ENCODE measurements at regions not wholly inside any gene's neighbourhood (a gene's known extent, or its start where the extent isn't known, plus 50 kb on each side); places are given as distances from the start of the nearest gene placed in this dataset.

DNA sequence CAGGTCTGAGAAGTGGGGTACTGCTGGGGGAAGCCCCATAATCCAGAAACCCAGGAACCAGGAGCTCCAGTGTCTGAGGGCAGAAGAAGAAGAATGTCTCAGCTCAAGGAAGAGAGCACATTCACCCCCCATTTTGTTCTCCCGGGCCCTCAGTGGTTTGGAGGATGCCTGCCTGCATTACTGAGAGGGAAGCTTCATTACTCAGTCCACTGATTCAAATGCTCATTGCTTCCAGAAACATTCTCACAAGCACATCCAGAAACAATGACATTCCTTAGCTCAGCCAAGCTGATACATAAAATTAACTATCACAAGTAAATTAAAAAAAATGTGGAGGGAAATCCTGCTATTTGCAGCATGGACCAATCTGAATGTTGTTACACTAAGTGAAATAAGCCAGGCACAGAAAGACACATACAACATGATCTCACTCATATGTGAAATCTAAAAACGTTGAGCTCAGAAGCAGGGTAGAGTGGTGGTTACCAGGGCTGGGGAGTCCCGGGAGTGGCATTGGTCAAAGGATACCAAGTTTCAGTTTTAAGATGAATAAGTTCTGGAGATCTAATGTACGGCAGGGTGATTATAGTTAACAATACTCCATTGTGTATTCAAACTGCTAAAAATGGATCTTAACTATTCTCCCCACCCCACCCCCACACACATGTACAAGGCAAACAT lies 459.3 kb downstream of the GALR1 start:
- no peak overlapping the region for H3K4me3 ChIP-seq
- in situ Hi-C loops (cut with MboI): no loop called here
- no peaks in the 10 kb centered on the region for H3K79me2 ChIP-seq (ENCODE audit: insufficient read depth)
- no peaks in the 10 kb centered on the region for H3K36me3 ChIP-seq (ENCODE audit: low read depth)
- no peak overlapping the region for H2AFZ ChIP-seq
- no peaks in the 10 kb centered on the region for H4K20me1 ChIP-seq (ENCODE audit: insufficient read depth)
- H3K9me3 ChIP-seq (ENCODE audit: low read depth): no peaks in the 10 kb centered on the region
- no peaks in the 10 kb centered on the region for H3K9me2 ChIP-seq (ENCODE audit: insufficient read depth)
- no peak overlapping the region for H3K9ac ChIP-seq
- H3F3A ChIP-seq (ENCODE audit: insufficient read depth): no peaks in the 10 kb centered on the region
- WGBS, 2 experiments (ENCODE audit: low coverage in 1 of 2, low lambda C conversion rate in 2 of 2, missing lambda C conversion rate in 2 of 2): 35% methylated on average over 4 of the region's 4 CpGs
- no peaks in the 10 kb centered on the region for H3K27me3 ChIP-seq (replicated peaks; ENCODE audit: insufficient read depth)
- no peaks in the 10 kb centered on the region for H3K4me1 ChIP-seq (ENCODE audit: insufficient read depth)
- DNase-seq: no peak
- no peak overlapping the region for H3K4me2 ChIP-seq (ENCODE audit: unreplicated experiment)
- no peak overlapping the region for H3K27ac ChIP-seq
- no peak for TF ChIP-seq EZH2phosphoT487 (IDR thresholded peaks at IDR 0.05; ENCODE audit: insufficient read depth, low read depth)
- TF ChIP-seq EZH2 (IDR thresholded peaks at IDR 0.05; ENCODE audit: insufficient read depth, poor library complexity, severe bottlenecking): no peak

GRCh38 chr18:77711096-77711495 lies 461.4 kb downstream of the GALR1 start:
- DNase-seq: peak; percentile 36
- Histone ChIP-seq H3K27ac (no peak overlapping the region), H3F3A (ENCODE audit: insufficient read depth) (no peaks in the 10 kb centered on the region), H4K20me1 (ENCODE audit: insufficient read depth) (no peaks in the 10 kb centered on the region), H3K4me1 (ENCODE audit: insufficient read depth) (no peaks in the 10 kb centered on the region), H3K36me3 (ENCODE audit: low read depth) (no peaks in the 10 kb centered on the region), H3K9me2 (ENCODE audit: insufficient read depth) (no peaks in the 10 kb centered on the region), H3K79me2 (ENCODE audit: insufficient read depth) (no peaks in the 10 kb centered on the region), H3K4me3 (no peak overlapping the region), H3K9me3 (ENCODE audit: low read depth) (no peaks in the 10 kb centered on the region), H3K27me3 (replicated peaks; ENCODE audit: insufficient read depth) (no peaks in the 10 kb centered on the region), H3K4me2 (ENCODE audit: unreplicated experiment) (no peak overlapping the region), H2AFZ (no peak overlapping the region), H3K9ac (no peak overlapping the region)
- 8% methylated on average over 3 of the region's 3 CpGs for WGBS, 2 experiments (ENCODE audit: low coverage in 1 of 2, low lambda C conversion rate in 2 of 2, missing lambda C conversion rate in 2 of 2)
- no peak for TF ChIP-seq EZH2phosphoT487 (IDR thresholded peaks at IDR 0.05; ENCODE audit: insufficient read depth, low read depth)
- TF ChIP-seq EZH2 (IDR thresholded peaks at IDR 0.05; ENCODE audit: insufficient read depth, poor library complexity, severe bottlenecking): no peak
- in situ Hi-C loops (cut with MboI): no loop called here

DNA sequence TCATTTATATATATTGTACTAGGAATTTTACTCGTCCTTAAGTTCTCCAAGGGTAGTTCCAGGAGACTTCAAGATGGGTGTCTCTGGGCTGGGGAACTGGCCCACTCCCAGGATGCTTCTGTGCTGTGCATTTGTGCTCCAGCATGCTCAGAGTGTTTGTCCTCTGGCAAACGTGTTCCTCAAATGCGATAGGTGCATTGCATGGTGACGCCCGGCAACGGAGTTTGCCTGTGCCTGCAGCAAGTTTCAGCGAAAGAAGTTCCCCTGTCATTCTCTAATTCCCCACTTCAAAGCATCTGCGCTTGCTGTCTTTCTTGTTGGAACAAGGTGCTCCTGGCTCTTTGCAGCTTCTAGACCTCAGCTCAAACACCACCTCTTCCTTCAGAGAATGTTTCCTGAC lies 465.1 kb downstream of the GALR1 start:
- Histone ChIP-seq H3K4me3 (no peak overlapping the region), H3K9me3 (ENCODE audit: low read depth) (no peaks in the 10 kb centered on the region), H3K27ac (no peak overlapping the region), H3K36me3 (ENCODE audit: low read depth) (no peaks in the 10 kb centered on the region), H3K9ac (no peak overlapping the region), H3K4me2 (ENCODE audit: unreplicated experiment) (no peak overlapping the region), H3K27me3 (replicated peaks; ENCODE audit: insufficient read depth) (no peaks in the 10 kb centered on the region), H4K20me1 (ENCODE audit: insufficient read depth) (no peaks in the 10 kb centered on the region), H3F3A (ENCODE audit: insufficient read depth) (no peaks in the 10 kb centered on the region), H3K79me2 (ENCODE audit: insufficient read depth) (no peaks in the 10 kb centered on the region), H3K9me2 (ENCODE audit: insufficient read depth) (no peaks in the 10 kb centered on the region), H2AFZ (no peak overlapping the region), H3K4me1 (ENCODE audit: insufficient read depth) (no peaks in the 10 kb centered on the region)
- 65 to 77% methylated on average over 8 of the region's 8 CpGs for WGBS, 2 experiments (ENCODE audit: low coverage in 1 of 2, low lambda C conversion rate in 2 of 2, missing lambda C conversion rate in 2 of 2)
- no peak for DNase-seq
- TF ChIP-seq EZH2phosphoT487 (IDR thresholded peaks at IDR 0.05; ENCODE audit: insufficient read depth, low read depth) (no peak), EZH2 (IDR thresholded peaks at IDR 0.05; ENCODE audit: insufficient read depth, poor library complexity, severe bottlenecking) (no peak)
- in situ Hi-C loops (cut with MboI): no loop called here

GRCh38 chr18:77716282-77716681 lies 466.6 kb downstream of the GALR1 start:
- 12 to 13% methylated on average over 5 of the region's 5 CpGs for WGBS, 2 experiments (ENCODE audit: low coverage in 1 of 2, low lambda C conversion rate in 2 of 2, missing lambda C conversion rate in 2 of 2)
- no peaks in the 10 kb centered on the region for H3K4me1 ChIP-seq (ENCODE audit: insufficient read depth)
- H3K4me2 ChIP-seq (ENCODE audit: unreplicated experiment): no peak overlapping the region
- no peaks in the 10 kb centered on the region for H3K9me2 ChIP-seq (ENCODE audit: insufficient read depth)
- H3K27ac ChIP-seq: no peak overlapping the region
- no peaks in the 10 kb centered on the region for H3K79me2 ChIP-seq (ENCODE audit: insufficient read depth)
- H3K4me3 ChIP-seq: no peak overlapping the region
- TF ChIP-seq EZH2 (IDR thresholded peaks at IDR 0.05; ENCODE audit: insufficient read depth, poor library complexity, severe bottlenecking): no peak
- no peak for TF ChIP-seq EZH2phosphoT487 (IDR thresholded peaks at IDR 0.05; ENCODE audit: insufficient read depth, low read depth)
- no peak overlapping the region for H2AFZ ChIP-seq
- no peaks in the 10 kb centered on the region for H4K20me1 ChIP-seq (ENCODE audit: insufficient read depth)
- no peaks in the 10 kb centered on the region for H3K9me3 ChIP-seq (ENCODE audit: low read depth)
- no peaks in the 10 kb centered on the region for H3F3A ChIP-seq (ENCODE audit: insufficient read depth)
- no peaks in the 10 kb centered on the region for H3K27me3 ChIP-seq (replicated peaks; ENCODE audit: insufficient read depth)
- DNase-seq: no peak
- H3K9ac ChIP-seq: no peak overlapping the region
- H3K36me3 ChIP-seq (ENCODE audit: low read depth): no peaks in the 10 kb centered on the region
- in situ Hi-C loops (cut with MboI): no loop called here
